GM19395 (cell line): ENCODE measurements at regions not wholly inside any gene's neighbourhood (a gene's known extent, or its start where the extent isn't known, plus 50 kb on each side); places are given as distances from the start of the nearest gene placed in this dataset.
"Not testable (repeated sequence)": the region's sequence is repeated elsewhere in the genome, so short reads cannot be mapped to it uniquely, and the experiment has no call there.

ENCODE experiments used
- ATAC-seq: cut with Tn5 transposase; IDR thresholded peaks from one replicate; pipeline ENCODE4 v1.9.1; 2021; ENCODE audit warnings: mild to moderate bottlenecking, moderate library complexity; ENCODE audit not compliant: unreplicated experiment

GRCh38 chr7:153510674-153511073, 541.5 kb upstream of the DPP6 start:
- ATAC-seq: no peak

GRCh38 chr7:153514032-153514431, 538.2 kb upstream of the DPP6 start:
- ATAC-seq: no peak

- no peak for ATAC-seq
These were observed 536.8 kb upstream of the DPP6 start for GRCh38 chr7:153515359-153515758.

GRCh38 chr7:153518201-153518984, 533.8 kb upstream of the DPP6 start:
- no peak for ATAC-seq

- no peak for ATAC-seq
These were observed 530.8 kb upstream of the DPP6 start for GRCh38 chr7:153521370-153521769.

GRCh38 chr7:153522261-153522660, 529.9 kb upstream of the DPP6 start:
- ATAC-seq: no peak

- no peak for ATAC-seq
These were observed 528.7 kb upstream of the DPP6 start for GRCh38 chr7:153523320-153524015.

- ATAC-seq: no peak
These were observed 528.1 kb upstream of the DPP6 start for GRCh38 chr7:153524070-153524601.

- no peak for ATAC-seq
These were observed 523.1 kb upstream of the DPP6 start for GRCh38 chr7:153529100-153529499.

- no peak for ATAC-seq
These were observed 522.5 kb upstream of the DPP6 start for GRCh38 chr7:153529651-153530165.

GRCh38 chr7:153530441-153530840, 521.8 kb upstream of the DPP6 start:
- ATAC-seq: no peak

GRCh38 chr7:153532326-153532725, 519.9 kb upstream of the DPP6 start:
- no peak for ATAC-seq

- no peak for ATAC-seq
These were observed 514.9 kb upstream of the DPP6 start for GRCh38 chr7:153537271-153537670.

GRCh38 chr7:153541903-153542302, 510.3 kb upstream of the DPP6 start:
- no peak for ATAC-seq

GRCh38 chr7:153543232-153543631, 509.0 kb upstream of the DPP6 start:
- ATAC-seq: no peak

- ATAC-seq: no peak
These were observed 502.0 kb upstream of the DPP6 start for GRCh38 chr7:153550173-153550572.

GRCh38 chr7:153564391-153564790, 487.8 kb upstream of the DPP6 start:
- ATAC-seq: no peak

GRCh38 chr7:153566324-153566723, 485.9 kb upstream of the DPP6 start:
- ATAC-seq: no peak

GRCh38 chr7:153567426-153567825, 484.8 kb upstream of the DPP6 start:
- ATAC-seq: no peak

- ATAC-seq: not testable (repeated sequence)
These were observed 482.7 kb upstream of the DPP6 start for GRCh38 chr7:153569520-153569919.

GRCh38 chr7:153576096-153576495, 476.1 kb upstream of the DPP6 start:
- no peak for ATAC-seq

GRCh38 chr7:153581419-153581818, 470.8 kb upstream of the DPP6 start:
- ATAC-seq: no peak
